C4-2B (cell line): ENCODE measurements at regions not wholly inside any gene's neighbourhood (a gene's known extent, or its start where the extent isn't known, plus 50 kb on each side); places are given as distances from the start of the nearest gene placed in this dataset.

Experiments
- CTCF ChIP-seq: fragments of 450-650 bp; conservative IDR thresholded peaks from 2 replicates; pipeline ENCODE4 v1.5.1; 2017; ENCODE audit warnings: mild to moderate bottlenecking
- ZFX ChIP-seq: fragments of 450-650 bp; IDR thresholded peaks from 2 replicates; pipeline ENCODE4 v1.6.1; 2017

- TF ChIP-seq CTCF (no peak), ZFX (no peak)
Measured at GRCh38 chr6:99736302-99736701, 129.7 kb downstream of the PRDM13 start.
